Panc1 (cell line): ENCODE measurements at regions not wholly inside any gene's neighbourhood (a gene's known extent, or its start where the extent isn't known, plus 50 kb on each side); places are given as distances from the start of the nearest gene placed in this dataset.

Source experiments
- ATAC-seq: fragments of 200-7000 bp; cut with Tn5 transposase; 2 replicates; pipeline ENCODE4 v1.9.1; 2020; ENCODE audit warnings: mild to moderate bottlenecking, moderate library complexity
- BruUV-seq: library from RNA; stranded (reverse); fragments of 400-500 nt; replicated peaks from 2 replicates; lab custom pipeline; 2021; lab: Mats Ljungman, UMichigan
- CTCF ChIA-PET: fragments of 300-600 bp; sonication (Branson Sonifier 250); formaldehyde crosslinking; loops from one replicate; lab custom pipeline; 2022; ENCODE audit warnings: antibody characterized with exemption; lab: Charles Lee
- POLR2A ChIA-PET: fragments of 300-600 bp; sonication (Branson Sonifier 250); formaldehyde crosslinking; loops from one replicate; lab custom pipeline; 2022; ENCODE audit warnings: antibody characterized with exemption; lab: Charles Lee
- DNase-seq: peaks from one replicate; pipeline ENCODE4 v3.0.0-alpha.2; 2010; ENCODE audit warnings: low read depth, low spot score
- H3K27ac ChIP-seq: 2 replicates; pipeline ENCODE4 v1.5.1; 2011; ENCODE audit warnings: mild to moderate bottlenecking, low read length, inconsistent platforms
- H3K27me3 ChIP-seq: fragments of 200-500 bp; sonication (Bioruptor generic); 2 replicates; pipeline ENCODE4 v1.6.0; 2014; ENCODE audit warnings: low read length, inconsistent platforms; ENCODE audit not compliant: control insufficient read depth, insufficient read depth
- H3K36me3 ChIP-seq: fragments of 200-500 bp; sonication (Bioruptor generic); 2 replicates; pipeline ENCODE4 v1.5.1; 2014; ENCODE audit warnings: inconsistent platforms, mild to moderate bottlenecking, low read length, moderate library complexity; ENCODE audit not compliant: control insufficient read depth, insufficient read depth
- H3K4me1 ChIP-seq: 2 replicates; pipeline ENCODE4 v1.5.1; 2011; ENCODE audit warnings: inconsistent platforms, mild to moderate bottlenecking, low read length, moderate library complexity; ENCODE audit not compliant: control insufficient read depth, insufficient read depth
- H3K4me3 ChIP-seq, 2 experiments: 2 replicates each; pipeline ENCODE4 v1.5.1; 2011 to 2012; ENCODE audit warnings: low read depth in 2 of 2, low read length in 2 of 2, mild to moderate bottlenecking in 2 of 2, inconsistent platforms in 1 of 2, moderate library complexity in 1 of 2
- H3K9me3 ChIP-seq: fragments of 200-500 bp; sonication (Bioruptor generic); 2 replicates; pipeline ENCODE4 v1.5.1; 2014; ENCODE audit warnings: low read depth, mild to moderate bottlenecking, inconsistent platforms, low read length, moderate library complexity; ENCODE audit not compliant: control insufficient read depth, insufficient read depth
- CTCF ChIP-seq: fragments of 450-650 bp; IDR thresholded peaks from 2 replicates; pipeline ENCODE4 v1.5.1; 2017; ENCODE audit warnings: mild to moderate bottlenecking
- POLR2AphosphoS5 ChIP-seq: IDR thresholded peaks from 2 replicates; pipeline ENCODE4 v1.6.1; 2012; ENCODE audit warnings: mild to moderate bottlenecking, low read depth, low read length, moderate library complexity
- SIN3A ChIP-seq: IDR thresholded peaks from 2 replicates; pipeline ENCODE4 v1.6.1; 2012; ENCODE audit warnings: low read depth, mild to moderate bottlenecking, low read length, moderate library complexity, borderline replicate concordance; ENCODE audit not compliant: insufficient read depth
- TCF7L2 ChIP-seq: IDR thresholded peaks from 2 replicates; pipeline ENCODE4 v1.6.1; 2011; ENCODE audit warnings: mild to moderate bottlenecking, low read depth, low read length, inconsistent platforms
- in situ Hi-C: cut with HindIII; loops from 2 replicates; pipeline ENCODE4 v1.10.0; 2016; ENCODE audit warnings: low sequenced_read_pairs, low pct_unique_long_range_greater_than_20kb
- intact Hi-C: fragments of 100-400 bp; cut with micrococcal nuclease; formaldehyde crosslinking; loops from one replicate; pipeline ENCODE4 v1.10.0; 2022; ENCODE audit not compliant: unreplicated experiment
- TF ChIP-seq, protein P1 (sequence below), 2 experiments: IDR thresholded peaks; 2 replicates each; pipeline ENCODE4 v1.6.1; 2011 to 2012; ENCODE audit warnings: low read depth in 2 of 2, control low read depth in 1 of 2, low read length in 1 of 2, mild to moderate bottlenecking in 1 of 2, moderate library complexity in 1 of 2; ENCODE audit not compliant: insufficient read depth in 1 of 2

GRCh38 chr5:167145841-167146240 lies 1145.6 kb upstream of the WWC1 start:
- POLR2A ChIA-PET, result no interaction called here
- CTCF ChIA-PET, result no interaction called here
- no peak for ATAC-seq
- no peaks in the 10 kb centered on the region for H3K27me3 ChIP-seq
- BruUV-seq, result no TSS peak
- intact Hi-C loops, result no loop called here
- in situ Hi-C loops, result no loop called here
- no peaks in the 10 kb centered on the region for H3K36me3 ChIP-seq
- DNase-seq, result no peak
- H3K4me3 ChIP-seq, result no peak overlapping the region
- H3K27ac ChIP-seq, result no peak overlapping the region
- TF ChIP-seq CTCF, result no peak
- TF ChIP-seq TCF7L2, result no peak
- no peak for TF ChIP-seq SIN3A
- no peak for TF ChIP-seq POLR2AphosphoS5
- TF ChIP-seq, protein P1, sequence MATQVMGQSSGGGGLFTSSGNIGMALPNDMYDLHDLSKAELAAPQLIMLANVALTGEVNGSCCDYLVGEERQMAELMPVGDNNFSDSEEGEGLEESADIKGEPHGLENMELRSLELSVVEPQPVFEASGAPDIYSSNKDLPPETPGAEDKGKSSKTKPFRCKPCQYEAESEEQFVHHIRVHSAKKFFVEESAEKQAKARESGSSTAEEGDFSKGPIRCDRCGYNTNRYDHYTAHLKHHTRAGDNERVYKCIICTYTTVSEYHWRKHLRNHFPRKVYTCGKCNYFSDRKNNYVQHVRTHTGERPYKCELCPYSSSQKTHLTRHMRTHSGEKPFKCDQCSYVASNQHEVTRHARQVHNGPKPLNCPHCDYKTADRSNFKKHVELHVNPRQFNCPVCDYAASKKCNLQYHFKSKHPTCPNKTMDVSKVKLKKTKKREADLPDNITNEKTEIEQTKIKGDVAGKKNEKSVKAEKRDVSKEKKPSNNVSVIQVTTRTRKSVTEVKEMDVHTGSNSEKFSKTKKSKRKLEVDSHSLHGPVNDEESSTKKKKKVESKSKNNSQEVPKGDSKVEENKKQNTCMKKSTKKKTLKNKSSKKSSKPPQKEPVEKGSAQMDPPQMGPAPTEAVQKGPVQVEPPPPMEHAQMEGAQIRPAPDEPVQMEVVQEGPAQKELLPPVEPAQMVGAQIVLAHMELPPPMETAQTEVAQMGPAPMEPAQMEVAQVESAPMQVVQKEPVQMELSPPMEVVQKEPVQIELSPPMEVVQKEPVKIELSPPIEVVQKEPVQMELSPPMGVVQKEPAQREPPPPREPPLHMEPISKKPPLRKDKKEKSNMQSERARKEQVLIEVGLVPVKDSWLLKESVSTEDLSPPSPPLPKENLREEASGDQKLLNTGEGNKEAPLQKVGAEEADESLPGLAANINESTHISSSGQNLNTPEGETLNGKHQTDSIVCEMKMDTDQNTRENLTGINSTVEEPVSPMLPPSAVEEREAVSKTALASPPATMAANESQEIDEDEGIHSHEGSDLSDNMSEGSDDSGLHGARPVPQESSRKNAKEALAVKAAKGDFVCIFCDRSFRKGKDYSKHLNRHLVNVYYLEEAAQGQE (IDR thresholded peaks at IDR 0.05; ENCODE audit: insufficient read depth in 1 of 2, low read depth in 2 of 2, low read length in 1 of 2), result no peak
- no peaks in the 10 kb centered on the region for H3K4me1 ChIP-seq
- no peaks in the 10 kb centered on the region for H3K9me3 ChIP-seq

DNA sequence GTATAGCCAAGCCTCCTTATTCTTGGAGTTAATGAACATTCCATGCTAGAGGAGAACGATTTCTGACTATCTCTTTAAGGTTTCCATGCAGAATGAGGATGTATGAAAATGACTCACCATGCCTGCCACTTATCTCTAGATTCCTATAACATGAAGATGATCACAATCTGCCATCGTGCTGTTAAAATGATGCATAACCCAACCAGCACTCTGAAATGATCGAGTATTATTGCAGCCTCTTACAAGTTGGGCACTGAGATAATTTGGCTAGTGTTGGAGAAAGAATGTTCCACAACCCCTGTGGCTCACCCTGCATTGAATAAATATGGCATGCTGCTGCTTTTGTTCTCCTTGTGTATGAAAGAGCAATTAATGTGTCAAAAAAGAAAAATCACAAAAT lies 1143.6 kb upstream of the WWC1 start:
- in situ Hi-C loops, result no loop called here
- no peaks in the 10 kb centered on the region for H3K9me3 ChIP-seq
- no TSS peak for BruUV-seq

More for the DNA sequence above, 1143.6 kb upstream of the WWC1 start:
- no peak for DNase-seq
- Histone ChIP-seq H3K4me3 (no peak overlapping the region), H3K27me3 (no peaks in the 10 kb centered on the region), H3K27ac (no peak overlapping the region), H3K36me3 (no peaks in the 10 kb centered on the region), H3K4me1 (no peaks in the 10 kb centered on the region)
- intact Hi-C loops, result no loop called here
- no peak for ATAC-seq
- no peak for TF ChIP-seq TCF7L2
- TF ChIP-seq POLR2AphosphoS5, result no peak
- TF ChIP-seq CTCF, result no peak
- TF ChIP-seq SIN3A, result no peak
- TF ChIP-seq, protein P1 (IDR thresholded peaks at IDR 0.05; ENCODE audit: insufficient read depth in 1 of 2, low read depth in 2 of 2, low read length in 1 of 2), result no peak
- ChIA-PET CTCF (no interaction called here), POLR2A (no interaction called here)
